Inflammatory macrophage treated with lipopolysaccharide for 4 hours (primary cell): ENCODE measurements at regions not wholly inside any gene's neighbourhood (a gene's known extent, or its start where the extent isn't known, plus 50 kb on each side); places are given as distances from the start of the nearest gene placed in this dataset.

ENCODE experiments used
- DNase-seq: peaks from one replicate; pipeline ENCODE4 v3.0.0-alpha.2; 2020

DNA sequence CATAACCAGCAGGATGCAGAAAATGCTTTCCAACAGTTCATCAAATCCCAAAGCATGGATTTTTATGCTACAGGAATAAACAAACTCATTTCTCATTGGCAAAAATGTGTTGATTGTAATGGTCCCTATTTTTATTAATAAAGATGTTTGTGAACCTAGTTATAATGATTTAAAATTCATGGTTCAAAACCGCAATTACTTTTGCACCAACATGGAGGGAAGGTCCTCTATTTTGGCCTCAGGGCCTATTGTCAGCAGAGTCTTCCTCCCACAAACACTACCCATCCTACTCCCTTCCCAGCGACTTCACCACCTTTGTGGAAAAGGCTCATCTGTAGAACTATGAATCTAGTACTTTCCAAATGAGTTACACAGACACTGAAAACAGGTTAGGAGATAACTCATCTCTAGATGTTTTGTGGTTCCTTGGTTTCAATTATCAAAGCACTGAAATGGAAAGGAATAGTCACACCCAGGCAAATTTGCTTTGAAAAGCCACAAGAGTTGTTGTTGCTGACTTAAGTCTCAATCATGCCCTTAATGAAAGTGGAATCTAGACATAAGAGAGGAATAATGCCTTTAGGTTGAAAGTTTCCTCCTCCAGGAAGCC lies 59.4 kb upstream of the FRMD4A start:
- no peak for DNase-seq

DNA sequence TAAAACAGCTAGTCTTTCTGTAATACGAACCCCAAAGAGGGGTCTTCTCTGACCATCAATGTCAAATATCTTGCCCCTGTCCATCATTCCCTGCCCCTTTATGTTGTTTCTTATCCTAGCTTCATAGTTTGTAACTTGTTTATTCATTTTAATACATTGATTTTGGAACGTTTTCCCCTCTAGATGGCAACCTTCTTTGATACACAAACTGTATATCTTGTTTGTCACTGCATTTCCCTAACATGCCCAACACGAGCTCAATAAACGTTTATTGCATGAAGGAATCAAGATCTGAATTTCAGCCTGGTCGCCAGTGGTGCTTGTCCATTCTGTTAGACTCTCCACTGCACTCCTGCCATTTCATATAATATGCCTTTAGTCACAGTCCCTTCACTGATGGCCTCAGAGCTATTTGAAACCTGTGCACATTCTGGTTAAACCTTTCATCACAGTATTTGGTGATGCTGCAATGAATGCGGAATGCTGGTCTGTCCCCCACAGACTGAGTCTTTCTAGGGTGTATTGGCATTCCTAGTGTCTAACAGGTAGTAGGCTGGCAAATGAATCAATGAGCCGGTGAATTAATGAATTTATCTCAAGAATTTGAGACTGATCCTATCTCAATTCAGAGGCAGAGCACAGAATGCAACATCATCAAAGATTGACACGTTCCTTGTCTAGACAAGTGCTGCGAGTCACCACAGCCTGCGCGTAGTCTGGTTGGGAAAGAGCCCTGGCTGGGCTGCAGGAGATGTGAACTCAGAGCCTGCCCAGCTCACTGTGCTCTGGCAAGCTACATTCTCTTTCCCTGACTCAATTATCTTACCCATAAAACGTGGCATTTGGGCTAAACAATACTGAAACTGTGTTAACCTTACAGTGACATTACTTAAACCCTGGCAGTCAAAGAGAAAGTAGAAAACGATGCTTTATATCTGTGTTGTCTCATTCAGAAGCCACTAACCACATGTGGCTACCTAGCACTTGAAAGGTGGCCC lies 55.2 kb upstream of the FRMD4A start:
- DNase-seq: peak; percentile 14

DNA sequence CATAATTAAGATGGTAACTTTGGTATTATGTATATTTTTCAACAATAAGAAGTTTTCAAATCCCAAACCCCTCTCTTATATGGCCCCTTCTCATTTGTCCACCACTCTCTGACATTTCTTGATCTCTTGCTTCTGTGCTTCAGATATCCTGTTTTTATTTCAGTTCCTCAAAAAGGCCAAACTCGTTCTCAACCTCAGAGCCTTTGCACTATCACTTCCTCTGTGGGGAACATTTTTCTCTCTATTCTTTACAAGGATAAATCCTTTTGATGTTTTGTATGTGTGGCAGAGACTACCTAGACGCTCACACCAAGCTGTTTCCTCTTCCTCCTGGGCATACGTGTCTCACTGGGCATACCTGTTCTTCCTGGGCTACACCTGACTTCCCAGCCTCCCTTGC lies 54.2 kb upstream of the FRMD4A start:
- no peak for DNase-seq

DNA sequence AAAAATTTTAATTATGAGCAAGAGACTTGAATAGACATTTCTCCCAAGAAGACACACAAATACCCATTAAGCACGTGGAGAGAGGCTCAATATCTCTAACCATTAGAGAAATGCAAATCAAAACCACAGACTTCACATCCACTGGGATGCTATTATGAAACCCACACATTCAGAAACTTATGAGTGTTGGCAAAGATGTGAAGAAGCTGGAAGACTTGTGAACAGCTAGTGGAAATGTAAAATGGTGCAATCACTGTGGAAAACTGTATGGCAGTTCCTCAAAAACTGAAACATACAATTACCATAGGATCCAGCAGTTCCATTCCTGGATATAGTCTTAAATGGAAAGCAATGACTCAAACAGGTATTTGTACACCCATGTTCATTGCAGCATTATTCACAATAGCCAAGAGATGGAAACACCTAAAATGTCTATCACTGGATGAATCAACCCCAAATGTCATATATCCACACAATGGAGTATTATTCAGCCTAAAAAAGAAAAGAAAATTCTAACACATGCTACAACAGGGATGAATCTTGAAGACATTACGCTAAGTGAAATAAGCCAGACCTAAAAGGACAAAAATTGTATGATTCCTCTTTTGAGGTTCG lies 53.5 kb upstream of the FRMD4A start:
- no peak for DNase-seq

DNA sequence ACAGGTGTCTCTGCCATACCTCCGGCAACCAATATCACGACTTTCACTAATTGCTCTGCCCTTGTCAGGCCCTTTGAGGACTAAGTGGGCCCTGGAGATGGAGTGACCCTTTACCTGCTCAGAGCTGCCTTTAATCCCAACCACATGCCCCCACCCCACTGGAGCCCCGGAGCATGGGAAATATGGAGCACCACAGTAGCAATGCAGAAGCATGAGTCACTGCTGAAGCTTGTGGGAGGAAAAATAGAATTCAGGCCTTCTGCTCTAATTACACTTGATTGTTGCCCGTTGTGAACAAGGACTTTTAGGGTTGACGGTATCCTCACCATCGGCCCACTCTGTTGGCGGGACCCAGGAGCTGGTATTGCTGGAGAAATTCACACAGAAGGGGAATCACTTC lies 52.5 kb upstream of the FRMD4A start:
- no peak for DNase-seq

DNA sequence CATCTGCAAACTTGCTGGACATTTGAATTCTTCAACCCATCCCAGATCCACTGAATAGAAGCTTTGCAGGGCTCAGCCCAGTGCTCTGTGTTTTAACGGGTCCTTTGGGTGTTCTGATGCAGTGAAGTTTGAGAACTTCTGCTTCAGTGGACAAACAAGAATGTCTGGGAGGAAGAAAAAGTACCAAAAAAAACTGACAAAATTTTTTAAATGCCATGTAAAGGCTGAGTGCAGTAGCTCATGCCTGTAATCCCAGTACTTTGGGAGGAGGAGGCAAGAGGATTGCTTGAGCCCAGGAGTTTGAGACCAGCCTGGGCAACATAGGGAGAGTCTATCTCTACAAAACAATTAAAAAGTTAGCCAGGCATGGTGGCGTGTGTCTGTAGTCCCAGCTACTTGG lies 51.8 kb upstream of the FRMD4A start:
- no peak for DNase-seq

DNA sequence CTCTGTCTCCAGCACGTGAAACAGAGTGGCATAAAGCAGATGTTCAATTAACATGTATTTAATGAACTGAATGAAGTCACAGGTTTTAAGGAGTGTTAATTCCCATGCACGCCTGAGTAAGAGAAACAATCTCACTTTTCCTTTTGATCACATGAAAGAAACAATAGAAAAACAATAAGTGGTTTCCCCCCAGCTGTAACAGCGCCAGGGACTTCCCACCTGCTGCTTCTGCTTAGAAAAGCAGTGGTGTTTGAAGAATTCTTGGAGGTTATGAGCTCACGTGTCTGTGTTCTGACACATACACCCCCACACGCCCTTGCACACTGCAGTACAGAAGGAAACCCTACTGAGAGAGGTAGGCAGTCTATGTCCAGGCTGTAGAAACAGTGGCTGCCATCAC lies 51.3 kb upstream of the FRMD4A start:
- DNase-seq: no peak

DNA sequence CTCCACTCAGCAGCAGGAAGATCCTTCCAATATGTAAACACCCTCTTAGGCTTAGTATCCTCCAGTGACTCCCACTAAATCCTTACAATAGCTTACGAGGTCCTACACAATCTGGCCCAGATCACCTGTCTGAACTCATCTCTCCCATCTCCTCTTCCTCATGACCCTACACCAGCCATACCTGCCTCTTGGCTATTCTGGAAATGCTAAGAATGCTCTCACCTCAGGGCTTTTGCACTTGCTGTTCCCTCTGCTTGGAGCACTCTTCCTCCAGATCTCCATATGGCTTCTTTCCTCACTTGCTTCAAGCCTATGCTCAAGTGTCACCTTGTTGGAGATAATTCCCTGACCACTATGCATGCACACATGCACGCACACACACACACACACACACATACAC lies 50.8 kb upstream of the FRMD4A start:
- no peak for DNase-seq

DNA sequence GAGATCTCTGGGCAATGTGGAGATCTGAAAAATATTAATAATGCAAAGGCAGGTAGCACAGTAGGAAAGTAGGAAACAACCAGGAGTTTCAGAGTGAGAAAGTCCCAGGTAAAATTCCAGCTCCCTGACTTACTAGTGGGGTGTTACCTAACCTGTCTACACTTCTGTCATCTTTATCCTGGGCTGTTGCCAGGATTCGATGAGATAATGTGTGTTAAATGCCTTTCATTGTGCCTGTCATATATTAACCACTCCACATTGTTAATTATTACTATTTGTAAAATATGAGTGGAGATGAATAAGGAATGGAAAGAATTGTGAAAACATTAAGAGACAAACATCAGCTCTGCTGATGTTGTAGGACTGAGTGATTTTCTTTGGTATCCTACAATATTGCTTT lies 50.0 kb upstream of the FRMD4A start:
- no peak for DNase-seq
